ENCODE measurements at regions not wholly inside any gene's neighbourhood (a gene's known extent, or its start where the extent isn't known, plus 50 kb on each side); places are given as distances from the start of the nearest gene placed in this dataset.

DNA sequence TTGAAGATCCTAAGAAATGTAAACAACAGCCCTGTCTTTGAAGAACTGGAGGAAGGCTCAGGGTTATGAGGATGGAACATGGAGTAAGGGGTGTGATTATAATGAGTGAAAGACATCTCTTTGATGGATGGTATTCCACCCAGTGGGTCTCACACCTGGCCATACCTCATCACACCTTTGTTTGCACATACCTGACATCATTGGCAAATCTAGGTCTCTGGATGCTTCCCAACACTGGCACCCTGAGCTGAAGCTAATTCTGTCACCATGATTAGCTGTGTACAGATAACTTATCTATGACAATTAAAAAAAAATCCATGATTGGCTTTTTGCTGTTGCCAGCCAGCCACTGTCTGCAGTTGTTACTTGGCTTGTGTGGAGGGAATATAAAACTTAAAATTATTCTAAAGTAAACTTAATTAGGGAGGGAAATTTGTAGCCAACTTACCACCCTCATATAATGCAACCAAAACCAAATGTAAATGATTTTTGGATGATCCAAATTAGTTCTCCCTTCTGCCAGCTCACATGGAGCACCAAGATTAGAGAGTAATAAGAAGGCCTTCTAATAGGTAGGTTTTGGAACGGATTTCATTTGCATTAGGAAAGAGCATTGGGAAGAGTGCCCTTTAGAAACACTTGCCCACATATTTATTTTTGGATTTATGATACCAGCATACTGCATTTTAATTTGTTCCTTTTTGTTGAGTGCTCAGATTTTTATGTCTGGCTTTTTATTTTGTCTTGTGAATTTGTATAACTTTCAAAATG, 249.5 kb downstream of the SOX4 start:
- POLR2A ChIA-PET, result no interaction called here
- TF ChIP-seq, protein P1, sequence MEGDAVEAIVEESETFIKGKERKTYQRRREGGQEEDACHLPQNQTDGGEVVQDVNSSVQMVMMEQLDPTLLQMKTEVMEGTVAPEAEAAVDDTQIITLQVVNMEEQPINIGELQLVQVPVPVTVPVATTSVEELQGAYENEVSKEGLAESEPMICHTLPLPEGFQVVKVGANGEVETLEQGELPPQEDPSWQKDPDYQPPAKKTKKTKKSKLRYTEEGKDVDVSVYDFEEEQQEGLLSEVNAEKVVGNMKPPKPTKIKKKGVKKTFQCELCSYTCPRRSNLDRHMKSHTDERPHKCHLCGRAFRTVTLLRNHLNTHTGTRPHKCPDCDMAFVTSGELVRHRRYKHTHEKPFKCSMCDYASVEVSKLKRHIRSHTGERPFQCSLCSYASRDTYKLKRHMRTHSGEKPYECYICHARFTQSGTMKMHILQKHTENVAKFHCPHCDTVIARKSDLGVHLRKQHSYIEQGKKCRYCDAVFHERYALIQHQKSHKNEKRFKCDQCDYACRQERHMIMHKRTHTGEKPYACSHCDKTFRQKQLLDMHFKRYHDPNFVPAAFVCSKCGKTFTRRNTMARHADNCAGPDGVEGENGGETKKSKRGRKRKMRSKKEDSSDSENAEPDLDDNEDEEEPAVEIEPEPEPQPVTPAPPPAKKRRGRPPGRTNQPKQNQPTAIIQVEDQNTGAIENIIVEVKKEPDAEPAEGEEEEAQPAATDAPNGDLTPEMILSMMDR (IDR thresholded peaks at IDR 0.05), result no peak
- TF ChIP-seq SIN3A (IDR thresholded peaks at IDR 0.05; ENCODE audit: borderline replicate concordance, insufficient read depth, low read depth, low read length) (no peak), REST (IDR thresholded peaks at IDR 0.05; ENCODE audit: insufficient read depth in 1 of 2, low read depth in 2 of 2, low read length in 1 of 2) (no peak), TCF7L2 (IDR thresholded peaks at IDR 0.05; ENCODE audit: low read depth, low read length) (no peak), POLR2AphosphoS5 (IDR thresholded peaks at IDR 0.05; ENCODE audit: low read depth, low read length) (no peak)
- no peaks in the 10 kb centered on the region for H3K27me3 ChIP-seq (ENCODE audit: control insufficient read depth, insufficient read depth, low read length)
- no peak overlapping the region for H3K27ac ChIP-seq (ENCODE audit: low read length)
- intact Hi-C loops (cut with micrococcal nuclease; ENCODE audit: unreplicated experiment), result no loop called here
- BruUV-seq (replicated peaks), result no TSS peak
- no peaks in the 10 kb centered on the region for H3K9me3 ChIP-seq (ENCODE audit: control insufficient read depth, insufficient read depth, low read depth, low read length)
- H3K4me3 ChIP-seq (ENCODE audit: low read depth in 2 of 2, low read length in 2 of 2), result no peak overlapping the region
- no peaks in the 10 kb centered on the region for H3K4me1 ChIP-seq (ENCODE audit: control insufficient read depth, insufficient read depth, low read length)
- CTCF ChIA-PET, result no interaction called here
- no peak for ATAC-seq
- H3K36me3 ChIP-seq (ENCODE audit: control insufficient read depth, insufficient read depth, low read length), result no peaks in the 10 kb centered on the region
- DNase-seq (ENCODE audit: low read depth, low spot score), result no peak
- in situ Hi-C loops (cut with HindIII; ENCODE audit: low pct_unique_long_range_greater_than_20kb, low sequenced_read_pairs), result no loop called here

- no peaks in the 10 kb centered on the region for H3K27me3 ChIP-seq (ENCODE audit: control insufficient read depth, insufficient read depth, low read length)
- ATAC-seq (no peak), DNase-seq (ENCODE audit: low read depth, low spot score) (no peak)
- TF ChIP-seq, protein P1 (IDR thresholded peaks at IDR 0.05), result no peak
- TF ChIP-seq TCF7L2 (IDR thresholded peaks at IDR 0.05; ENCODE audit: low read depth, low read length) (no peak), POLR2AphosphoS5 (IDR thresholded peaks at IDR 0.05; ENCODE audit: low read depth, low read length) (no peak), REST (IDR thresholded peaks at IDR 0.05; ENCODE audit: insufficient read depth in 1 of 2, low read depth in 2 of 2, low read length in 1 of 2) (no peak), SIN3A (IDR thresholded peaks at IDR 0.05; ENCODE audit: borderline replicate concordance, insufficient read depth, low read depth, low read length) (no peak)
- no TSS peak for BruUV-seq (replicated peaks)
- CTCF ChIA-PET, result no interaction called here
- H3K27ac ChIP-seq (ENCODE audit: low read length), result no peak overlapping the region
- in situ Hi-C loops (cut with HindIII; ENCODE audit: low pct_unique_long_range_greater_than_20kb, low sequenced_read_pairs) (no loop called here), intact Hi-C loops (cut with micrococcal nuclease; ENCODE audit: unreplicated experiment) (no loop called here)
- POLR2A ChIA-PET, result no interaction called here
- no peaks in the 10 kb centered on the region for H3K4me1 ChIP-seq (ENCODE audit: control insufficient read depth, insufficient read depth, low read length)
- no peak overlapping the region for H3K4me3 ChIP-seq (ENCODE audit: low read depth in 2 of 2, low read length in 2 of 2)
- H3K9me3 ChIP-seq (ENCODE audit: control insufficient read depth, insufficient read depth, low read depth, low read length), result no peaks in the 10 kb centered on the region
- no peaks in the 10 kb centered on the region for H3K36me3 ChIP-seq (ENCODE audit: control insufficient read depth, insufficient read depth, low read length)
Measured at GRCh38 chr6:21844120-21844917, 250.8 kb downstream of the SOX4 start.
